Activated CD4-positive, alpha-beta T cell treated with anti-CD3 and anti-CD28 coated beads, Interleukin-2, amount 50 U/mL, for 48 hours (primary cell): ENCODE measurements at regions not wholly inside any gene's neighbourhood (a gene's known extent, or its start where the extent isn't known, plus 50 kb on each side); places are given as distances from the start of the nearest gene placed in this dataset.
"Not testable (repeated sequence)": the region's sequence is repeated elsewhere in the genome, so short reads cannot be mapped to it uniquely, and the experiment has no call there.

Experiments
- DNase-seq, 2 experiments: peaks; one replicate each; pipeline ENCODE4 v3.0.0-alpha.2; 2020

GRCh38 chr6:4346659-4347333, 211.4 kb upstream of the ECI2 start:
- DNase-seq: no peak

- no peak for DNase-seq
These were observed 210.2 kb upstream of the ECI2 start for GRCh38 chr6:4345543-4345942.

GRCh38 chr6:4344317-4344899, 209.0 kb upstream of the ECI2 start:
- no peak for DNase-seq

- no peak for DNase-seq
These were observed 207.2 kb upstream of the ECI2 start for GRCh38 chr6:4342407-4343137.

- DNase-seq: no peak
These were observed 205.9 kb upstream of the ECI2 start for GRCh38 chr6:4341078-4341797.

DNA sequence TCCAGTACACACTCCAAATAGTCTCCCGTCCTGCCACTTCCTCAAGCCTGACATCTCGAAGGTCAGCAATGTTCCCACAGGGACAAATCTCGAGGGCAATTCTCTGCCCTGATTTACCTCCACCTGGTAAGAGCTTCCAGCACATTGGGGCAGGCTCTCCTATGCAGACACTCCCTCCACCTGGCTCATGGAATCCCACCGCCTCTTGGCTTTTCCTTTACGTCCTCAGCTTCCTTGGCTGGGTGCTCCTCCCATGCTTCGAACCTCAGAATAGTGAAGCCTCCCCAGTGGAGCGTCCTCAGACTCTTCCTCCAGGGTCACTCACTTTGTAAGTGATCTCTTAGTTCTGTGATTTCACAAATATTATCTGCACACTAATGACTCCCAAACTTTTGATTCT, 205.2 kb upstream of the ECI2 start:
- no peak for DNase-seq

- DNase-seq: no peak
These were observed 203.5 kb upstream of the ECI2 start for GRCh38 chr6:4338884-4339283.

DNA sequence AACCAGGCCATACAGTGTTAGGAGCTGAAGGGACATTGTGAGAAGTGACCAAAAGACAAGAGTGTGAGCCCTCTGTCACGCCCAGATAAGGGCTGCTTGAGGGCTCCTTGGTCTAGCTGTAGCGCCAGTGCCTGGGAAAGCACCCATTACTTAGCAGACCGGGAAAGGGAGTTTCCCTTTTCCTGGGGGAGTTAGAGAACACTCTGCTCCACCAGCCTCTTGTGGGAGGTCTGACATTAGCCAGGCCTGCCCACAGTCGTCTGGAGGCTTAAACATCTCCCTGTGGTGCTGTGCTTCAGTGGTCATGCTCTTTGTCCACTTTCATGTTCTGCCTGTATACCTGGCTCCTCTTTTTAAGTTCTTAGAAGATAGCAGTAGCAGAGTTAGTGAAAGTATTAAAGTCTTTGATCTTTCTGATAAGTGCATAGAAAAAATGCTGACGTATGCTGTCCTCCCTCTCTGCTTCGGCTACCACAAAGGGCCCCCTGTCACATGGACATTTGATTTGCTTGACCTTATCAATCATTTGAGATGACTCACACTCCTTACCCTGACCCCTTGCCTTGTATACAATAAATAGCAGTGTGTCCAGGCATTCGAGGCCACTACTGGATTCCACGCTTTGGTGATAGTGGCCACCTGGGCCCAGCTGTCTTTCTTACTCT, 201.5 kb upstream of the ECI2 start:
- DNase-seq: no peak

GRCh38 chr6:4336084-4336483, 200.7 kb upstream of the ECI2 start:
- DNase-seq: no peak

- not testable (repeated sequence) for DNase-seq
These were observed 198.9 kb upstream of the ECI2 start for GRCh38 chr6:4334158-4334740.

DNA sequence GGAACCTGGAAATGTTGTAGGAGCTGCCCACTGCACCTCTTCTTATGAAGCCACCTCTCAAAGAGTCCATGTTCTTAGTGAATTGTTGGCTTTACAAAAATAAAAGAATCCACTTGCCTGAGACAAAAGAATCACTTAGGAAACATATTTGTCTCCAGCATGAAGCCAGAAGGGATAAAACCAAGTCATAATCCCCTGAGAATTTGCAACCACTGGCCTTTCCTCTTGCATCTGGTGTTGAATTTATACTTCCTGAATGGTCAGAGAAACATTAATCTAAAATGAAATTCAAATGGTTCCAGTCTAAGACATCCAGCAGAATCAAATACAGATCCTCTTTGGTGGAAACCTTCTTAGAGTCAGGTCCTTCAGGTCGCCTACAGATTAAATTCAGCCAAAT, 192.5 kb upstream of the ECI2 start:
- DNase-seq: no peak

DNA sequence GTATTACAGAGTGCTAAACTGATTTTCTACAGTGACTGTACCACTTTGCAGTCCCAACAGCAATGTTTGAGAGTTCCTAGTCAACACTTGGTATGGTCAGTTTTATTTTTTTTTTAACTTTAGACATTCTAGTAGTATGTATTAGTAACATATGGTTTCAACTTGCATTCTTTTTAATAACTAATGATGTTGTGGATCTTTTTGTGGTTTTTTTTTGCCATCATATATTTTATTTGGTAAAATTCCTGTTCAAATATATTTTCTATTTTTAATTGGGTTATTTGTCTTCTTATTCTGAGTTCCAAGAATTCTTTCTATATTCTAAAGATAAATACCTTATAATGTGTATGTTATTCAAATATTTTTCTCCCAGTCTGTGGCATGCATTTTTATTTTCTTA, 189.4 kb upstream of the ECI2 start:
- no peak for DNase-seq

- DNase-seq: no peak
These were observed 187.9 kb upstream of the ECI2 start for GRCh38 chr6:4323322-4323721.

- no peak for DNase-seq
These were observed 187.5 kb upstream of the ECI2 start for GRCh38 chr6:4322846-4323309.

- DNase-seq: no peak
These were observed 186.9 kb upstream of the ECI2 start for GRCh38 chr6:4322134-4322845.

- DNase-seq: no peak
These were observed 185.5 kb upstream of the ECI2 start for GRCh38 chr6:4320860-4321259.

GRCh38 chr6:4319981-4320683, 184.8 kb upstream of the ECI2 start:
- no peak for DNase-seq

- DNase-seq: no peak
These were observed 182.9 kb upstream of the ECI2 start for GRCh38 chr6:4318321-4318720.

DNA sequence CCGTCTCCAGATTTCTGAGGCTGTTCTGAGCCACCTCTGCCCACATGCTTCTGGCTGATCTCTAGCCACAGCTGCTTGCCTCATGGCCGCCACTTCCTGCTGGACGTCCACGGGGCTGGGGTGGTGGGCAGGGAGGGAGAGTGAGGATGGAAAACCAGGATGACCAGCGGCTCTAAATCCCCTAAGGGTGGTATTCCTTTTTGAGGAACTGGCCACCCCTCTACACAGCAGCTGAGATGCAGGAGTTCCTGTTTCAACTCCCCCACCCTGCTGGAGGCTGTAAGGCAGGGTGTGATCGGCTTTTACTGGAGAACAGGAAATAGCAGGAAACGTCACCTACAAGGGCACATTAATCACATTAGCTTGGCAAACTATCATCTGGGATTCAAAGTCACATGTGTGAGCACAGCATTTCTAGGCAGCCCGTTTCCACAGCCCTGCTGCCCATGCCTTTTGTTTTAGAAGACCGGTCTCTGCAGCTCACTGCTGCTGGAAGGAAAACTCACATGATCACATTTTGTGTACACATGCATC, 181.6 kb upstream of the ECI2 start:
- no peak for DNase-seq

- DNase-seq: no peak
These were observed 178.9 kb upstream of the ECI2 start for GRCh38 chr6:4314201-4314707.
